Gastrocnemius medialis (tissue), 4 donors: ENCODE measurements at regions not wholly inside any gene's neighbourhood (a gene's known extent, or its start where the extent isn't known, plus 50 kb on each side); places are given as distances from the start of the nearest gene placed in this dataset.

ENCODE experiments used
- POLR2A ChIP-seq, 2 donors: fragments of 450-650 bp; IDR thresholded peaks; one replicate each; pipeline ENCODE4 v1.6.1; 2017; ENCODE audit warnings: antibody characterized with exemption in 2 of 2, mild to moderate bottlenecking in 2 of 2, moderate library complexity in 2 of 2
- TF ChIP-seq, protein P1 (sequence below), 5 experiments: fragments of 450-650 bp in 3 of 5; fragments of 200-600 bp in 2 of 5; sonication (generic) in 2 of 5; IDR thresholded peaks in 4 of 5; conservative IDR thresholded peaks in 1 of 5; 1 replicate in 4 of 5; 2 replicates in 1 of 5; pipeline ENCODE4 v1.5.1; 2016 to 2019; ENCODE audit warnings: antibody characterized with exemption in 5 of 5, mild to moderate bottlenecking in 3 of 5, moderate library complexity in 3 of 5

DNA sequence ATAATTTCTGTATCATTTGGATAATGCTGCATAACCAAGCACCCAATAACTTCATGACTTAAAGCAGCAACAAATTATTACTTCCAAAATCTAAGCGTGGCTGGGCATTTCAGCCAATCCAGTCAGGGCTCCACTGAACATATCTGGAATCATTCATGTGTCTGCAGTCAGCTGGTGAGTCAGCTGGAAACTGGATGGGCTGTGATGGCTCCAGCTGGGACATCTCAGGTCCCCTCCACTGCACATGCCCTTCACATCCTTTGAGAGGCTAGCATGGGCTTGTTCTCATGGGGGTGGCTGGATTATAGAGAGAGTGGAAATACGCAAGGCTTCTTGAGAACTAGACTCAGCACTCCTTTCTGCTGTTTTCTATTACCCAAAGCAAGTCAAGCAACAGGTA lies 961.9 kb downstream of the DIAPH3 start:
- TF ChIP-seq, protein P1, sequence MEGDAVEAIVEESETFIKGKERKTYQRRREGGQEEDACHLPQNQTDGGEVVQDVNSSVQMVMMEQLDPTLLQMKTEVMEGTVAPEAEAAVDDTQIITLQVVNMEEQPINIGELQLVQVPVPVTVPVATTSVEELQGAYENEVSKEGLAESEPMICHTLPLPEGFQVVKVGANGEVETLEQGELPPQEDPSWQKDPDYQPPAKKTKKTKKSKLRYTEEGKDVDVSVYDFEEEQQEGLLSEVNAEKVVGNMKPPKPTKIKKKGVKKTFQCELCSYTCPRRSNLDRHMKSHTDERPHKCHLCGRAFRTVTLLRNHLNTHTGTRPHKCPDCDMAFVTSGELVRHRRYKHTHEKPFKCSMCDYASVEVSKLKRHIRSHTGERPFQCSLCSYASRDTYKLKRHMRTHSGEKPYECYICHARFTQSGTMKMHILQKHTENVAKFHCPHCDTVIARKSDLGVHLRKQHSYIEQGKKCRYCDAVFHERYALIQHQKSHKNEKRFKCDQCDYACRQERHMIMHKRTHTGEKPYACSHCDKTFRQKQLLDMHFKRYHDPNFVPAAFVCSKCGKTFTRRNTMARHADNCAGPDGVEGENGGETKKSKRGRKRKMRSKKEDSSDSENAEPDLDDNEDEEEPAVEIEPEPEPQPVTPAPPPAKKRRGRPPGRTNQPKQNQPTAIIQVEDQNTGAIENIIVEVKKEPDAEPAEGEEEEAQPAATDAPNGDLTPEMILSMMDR (IDR thresholded peaks at IDR 0.05 in 4 of 5, conservative IDR thresholded peaks at IDR 0.05 in 1 of 5), result no peak
- no peak for TF ChIP-seq POLR2A (IDR thresholded peaks at IDR 0.05)
